Stomach (tissue), 8 donors: ENCODE measurements at regions not wholly inside any gene's neighbourhood (a gene's known extent, or its start where the extent isn't known, plus 50 kb on each side); places are given as distances from the start of the nearest gene placed in this dataset.
"Not testable (repeated sequence)": the region's sequence is repeated elsewhere in the genome, so short reads cannot be mapped to it uniquely, and the experiment has no call there.

Source experiments
- DNase-seq, 2 donors: peaks; one replicate each; pipeline versions ENCODE4 v3.0.0 to v3.0.0-alpha.2; 2013 to 2019
- H3K27ac ChIP-seq, 5 donors: fragments of 200-600 bp in 4 of 5; sonication (generic) in 4 of 5; one replicate each; pipeline ENCODE4 v1.5.1; 2013 to 2019; ENCODE audit warnings: mild to moderate bottlenecking in 1 of 5, moderate library complexity in 1 of 5
- H3K27me3 ChIP-seq, 3 donors: fragments of 200-600 bp; sonication (generic); one replicate each; pipeline ENCODE4 v1.5.1; 2017 to 2019; ENCODE audit warnings: mixed run types in 1 of 3
- H3K36me3 ChIP-seq, 4 donors: fragments of 200-600 bp; sonication (generic); 1 replicate in 3 of 4; 2 replicates in 1 of 4; pipeline ENCODE4 v1.5.1; 2016 to 2019
- H3K4me1 ChIP-seq, 4 donors: fragments of 200-600 bp; sonication (generic); one replicate each; pipeline ENCODE4 v1.5.1; 2016 to 2019
- H3K4me3 ChIP-seq, 4 donors: fragments of 200-600 bp; sonication (generic) in 3 of 4; one replicate each; pipeline ENCODE4 v1.5.1; 2016 to 2019; ENCODE audit warnings: mild to moderate bottlenecking in 1 of 4
- H3K9me3 ChIP-seq, 4 donors: fragments of 200-600 bp; sonication (generic); one replicate each; pipeline ENCODE4 v1.5.1; 2016 to 2019
- EP300 ChIP-seq: sonication (generic); formaldehyde crosslinking; IDR thresholded peaks from one replicate; pipeline ENCODE4 v1.6.1; 2017; ENCODE audit warnings: antibody characterized with exemption
- POLR2A ChIP-seq, 4 donors: fragments of 450-650 bp; IDR thresholded peaks; one replicate each; pipeline ENCODE4 v1.6.1; 2016; ENCODE audit warnings: antibody characterized with exemption in 4 of 4, control low read depth in 2 of 4, mild to moderate bottlenecking in 1 of 4, moderate library complexity in 1 of 4
- POLR2AphosphoS5 ChIP-seq, 3 donors: sonication (generic); formaldehyde crosslinking; IDR thresholded peaks; one replicate each; pipeline ENCODE4 v1.6.1; 2016; ENCODE audit warnings: antibody characterized with exemption in 3 of 3
- WGBS, 5 donors: extraction: QIAGEN DNeasy Blood & Tissue Kit in 3 of 5; methylation state at CpG; one replicate each; pipeline versions ENCODE4 v1.1.5 to v1.1.7; 2013 to 2018; 5-methylcytosine and 5-hydroxymethylcytosine counted together
- intact Hi-C: fragments of 100-400 bp; cut with DNase I; formaldehyde crosslinking; loops from one replicate; pipeline ENCODE4 v1.15.1; 2023; ENCODE audit warnings: low total_unique reads
- TF ChIP-seq, protein P1 (sequence below), 7 experiments: fragments of 450-650 bp in 4 of 7; fragments of 200-600 bp in 3 of 7; sonication (generic) in 3 of 7; IDR thresholded peaks; one replicate each; pipeline ENCODE4 v1.5.1; 2016 to 2019; ENCODE audit warnings: antibody characterized with exemption in 7 of 7, control low read depth in 2 of 7, mild to moderate bottlenecking in 1 of 7
- donor health status: healthy with polysubstance abuse.
- donor health status: Bipolar disorder and iron deficiency.
- donor health status: healthy.

DNA sequence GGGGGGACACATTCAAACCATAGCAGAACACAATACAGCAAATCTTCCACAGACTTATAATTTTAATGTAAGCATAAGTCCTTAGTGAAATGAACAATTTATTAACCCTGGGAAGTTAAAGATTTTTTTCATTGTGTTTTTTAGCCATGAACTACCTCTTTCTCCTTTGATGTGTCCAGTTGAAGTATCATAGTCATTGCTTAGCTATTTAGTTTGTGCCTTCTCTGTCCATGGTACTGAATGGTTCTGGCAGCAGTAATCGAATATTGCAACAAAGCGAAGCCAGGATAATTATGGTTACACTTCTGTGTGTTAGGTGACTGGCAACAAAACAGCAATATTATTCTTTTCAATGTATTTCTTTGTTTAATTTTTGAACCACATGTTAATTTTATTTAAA lies 403.0 kb upstream of the ONECUT1 start:
- Histone ChIP-seq H3K4me1 (peaks cover 0 to 5% (median 4%) of the 10 kb centered on the region in 4 donors), H3K9me3 (no peaks in the 10 kb centered on the region), H3K36me3 (no peaks in the 10 kb centered on the region), H3K27me3 (peaks cover 0 to 16% (median 8%) of the 10 kb centered on the region in 3 donors), H3K4me3 (no peak overlapping the region), H3K27ac (no peak overlapping the region)
- intact Hi-C loops: no loop called here
- DNase-seq: peak in 1 of 2 donors; percentile 66
- TF ChIP-seq, protein P1, sequence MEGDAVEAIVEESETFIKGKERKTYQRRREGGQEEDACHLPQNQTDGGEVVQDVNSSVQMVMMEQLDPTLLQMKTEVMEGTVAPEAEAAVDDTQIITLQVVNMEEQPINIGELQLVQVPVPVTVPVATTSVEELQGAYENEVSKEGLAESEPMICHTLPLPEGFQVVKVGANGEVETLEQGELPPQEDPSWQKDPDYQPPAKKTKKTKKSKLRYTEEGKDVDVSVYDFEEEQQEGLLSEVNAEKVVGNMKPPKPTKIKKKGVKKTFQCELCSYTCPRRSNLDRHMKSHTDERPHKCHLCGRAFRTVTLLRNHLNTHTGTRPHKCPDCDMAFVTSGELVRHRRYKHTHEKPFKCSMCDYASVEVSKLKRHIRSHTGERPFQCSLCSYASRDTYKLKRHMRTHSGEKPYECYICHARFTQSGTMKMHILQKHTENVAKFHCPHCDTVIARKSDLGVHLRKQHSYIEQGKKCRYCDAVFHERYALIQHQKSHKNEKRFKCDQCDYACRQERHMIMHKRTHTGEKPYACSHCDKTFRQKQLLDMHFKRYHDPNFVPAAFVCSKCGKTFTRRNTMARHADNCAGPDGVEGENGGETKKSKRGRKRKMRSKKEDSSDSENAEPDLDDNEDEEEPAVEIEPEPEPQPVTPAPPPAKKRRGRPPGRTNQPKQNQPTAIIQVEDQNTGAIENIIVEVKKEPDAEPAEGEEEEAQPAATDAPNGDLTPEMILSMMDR (IDR thresholded peaks at IDR 0.05): no peak
- TF ChIP-seq POLR2AphosphoS5 (IDR thresholded peaks at IDR 0.05) (no peak), POLR2A (IDR thresholded peaks at IDR 0.05) (no peak), EP300 (no peak)
- WGBS, 5 donors: 42 to 61% (median 53%) methylated on average over 2 of the region's 2 CpGs

DNA sequence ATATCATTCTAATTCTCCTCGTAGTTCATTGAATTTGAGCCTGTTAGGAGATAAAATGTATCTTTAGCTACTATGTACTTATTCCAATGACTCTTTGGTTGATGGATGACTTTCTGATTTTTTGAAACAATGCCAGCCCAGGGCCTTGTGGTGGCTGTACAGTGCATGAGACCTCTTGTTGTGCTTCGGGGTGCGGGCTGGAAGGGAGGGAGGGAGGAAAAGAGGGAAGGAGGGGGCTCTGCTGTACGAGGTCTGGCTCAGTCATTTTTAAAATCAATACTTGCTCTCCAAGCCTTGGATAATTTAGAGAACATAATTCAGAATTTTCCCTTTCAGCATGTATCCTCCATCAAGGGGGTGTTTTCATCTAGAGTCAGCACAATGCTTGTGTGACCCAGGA lies 399.7 kb upstream of the ONECUT1 start:
- intact Hi-C loops: no loop called here
- 38 to 56% (median 46%) methylated on average over 4 of the region's 4 CpGs for WGBS, 5 donors
- Histone ChIP-seq H3K36me3 (no peaks in the 10 kb centered on the region), H3K9me3 (no peaks in the 10 kb centered on the region), H3K4me1 (no peaks in the 10 kb centered on the region), H3K27ac (no peak overlapping the region), H3K27me3 (no peaks in the 10 kb centered on the region), H3K4me3 (no peak overlapping the region)
- DNase-seq: no peak
- TF ChIP-seq POLR2AphosphoS5 (IDR thresholded peaks at IDR 0.05): no peak
- no peak for TF ChIP-seq POLR2A (IDR thresholded peaks at IDR 0.05)
- TF ChIP-seq, protein P1 (IDR thresholded peaks at IDR 0.05): no peak
- no peak for TF ChIP-seq EP300

DNA sequence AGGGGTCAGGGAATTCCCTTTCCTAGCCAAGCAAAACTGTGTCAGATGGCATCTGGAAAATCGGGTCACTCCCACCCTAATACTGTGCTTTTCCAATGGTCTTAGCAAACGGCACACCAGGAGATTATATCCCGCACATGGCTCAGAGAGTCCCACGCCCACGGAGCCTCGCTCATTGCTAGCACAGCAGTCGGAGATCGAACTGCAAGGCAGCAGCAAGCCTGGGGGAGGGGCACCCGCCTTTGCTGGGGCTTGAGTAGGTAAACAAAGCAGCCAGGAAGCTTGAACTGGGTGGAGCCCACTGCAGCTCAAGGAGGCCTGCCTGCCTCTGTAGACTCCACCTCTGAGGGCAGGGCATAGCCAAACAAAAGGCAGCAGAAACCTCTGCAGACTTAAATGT lies 393.3 kb upstream of the ONECUT1 start:
- H3K4me1 ChIP-seq, intact Hi-C loops, H3K4me3 ChIP-seq, H3K36me3 ChIP-seq, H3K27me3 ChIP-seq, DNase-seq, H3K27ac ChIP-seq: not testable (repeated sequence)
- H3K9me3 ChIP-seq: peaks cover 0 to 18% (median 9%) of the 10 kb centered on the region in 4 donors
- 81 to 100% (median 88%) methylated on average over 2 to 9 of the region's 9 CpGs for WGBS, 5 donors

DNA sequence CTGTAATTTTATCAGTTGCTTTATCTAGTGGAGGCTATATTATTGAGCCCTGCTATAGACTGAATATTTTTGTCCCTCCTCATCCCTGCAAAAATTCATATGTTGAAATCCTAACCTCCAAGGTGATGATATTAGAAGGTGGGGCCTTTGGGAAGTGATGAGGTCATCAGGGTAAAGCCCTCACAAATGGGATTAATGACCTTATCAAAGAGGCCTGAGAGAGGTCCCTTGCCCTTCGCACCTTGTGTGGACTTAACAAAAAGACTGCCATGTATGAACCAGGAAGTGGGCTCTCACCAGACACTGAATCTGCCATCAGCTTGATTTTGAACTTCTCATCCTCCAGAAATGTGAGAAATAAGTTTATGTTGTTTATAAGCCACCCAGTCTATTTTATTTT lies 381.4 kb upstream of the ONECUT1 start:
- no peak overlapping the region for H3K27ac ChIP-seq
- no peak overlapping the region for H3K4me3 ChIP-seq
- H3K4me1 ChIP-seq: no peaks in the 10 kb centered on the region
- 81 to 92% (median 90%) methylated on average over 1 of the region's 1 CpG for WGBS, 5 donors
- peaks cover 0 to 8% (median 0%) of the 10 kb centered on the region in 3 donors for H3K27me3 ChIP-seq
- no peaks in the 10 kb centered on the region for H3K36me3 ChIP-seq
- TF ChIP-seq POLR2AphosphoS5 (IDR thresholded peaks at IDR 0.05) (no peak), POLR2A (IDR thresholded peaks at IDR 0.05) (no peak), EP300 (no peak)
- TF ChIP-seq, protein P1 (IDR thresholded peaks at IDR 0.05): no peak
- DNase-seq: no peak
- intact Hi-C loops: no loop called here
- H3K9me3 ChIP-seq: no peaks in the 10 kb centered on the region

DNA sequence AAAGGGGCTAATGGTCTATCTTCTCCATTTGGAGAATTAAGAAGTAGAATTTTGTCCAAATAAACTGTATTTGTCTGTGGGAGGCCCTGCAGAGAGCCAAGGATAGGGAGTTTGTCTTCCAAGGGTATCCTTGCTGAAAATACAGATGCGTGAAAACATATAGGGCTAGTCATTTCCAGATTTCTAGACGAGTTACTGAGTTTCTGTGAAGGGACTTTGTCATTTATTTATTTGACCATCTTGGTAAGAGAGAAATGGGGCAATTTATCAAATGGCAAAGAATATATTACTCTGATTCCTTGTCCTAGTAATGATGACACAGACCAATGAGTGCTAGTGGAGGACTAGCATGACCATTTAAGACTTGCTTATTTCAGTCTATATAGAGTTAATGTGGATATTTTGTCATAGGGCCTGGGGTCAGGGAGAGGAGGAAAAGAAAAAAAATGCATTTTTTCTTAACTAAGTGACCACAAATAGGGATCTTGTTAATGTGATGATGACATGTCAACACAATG lies 376.6 kb upstream of the ONECUT1 start:
- intact Hi-C loops: no loop called here
- Histone ChIP-seq H3K27me3 (no peaks in the 10 kb centered on the region), H3K4me1 (no peaks in the 10 kb centered on the region), H3K36me3 (no peaks in the 10 kb centered on the region), H3K9me3 (no peaks in the 10 kb centered on the region), H3K4me3 (no peak overlapping the region), H3K27ac (no peak overlapping the region)
- 63 to 74% (median 72%) methylated on average over 2 of the region's 2 CpGs for WGBS, 5 donors
- DNase-seq: no peak
- no peak for TF ChIP-seq POLR2A (IDR thresholded peaks at IDR 0.05)
- no peak for TF ChIP-seq EP300
- TF ChIP-seq POLR2AphosphoS5 (IDR thresholded peaks at IDR 0.05): no peak
- TF ChIP-seq, protein P1 (IDR thresholded peaks at IDR 0.05): no peak
